PFSK-1 (cell line): ENCODE measurements at regions not wholly inside any gene's neighbourhood (a gene's known extent, or its start where the extent isn't known, plus 50 kb on each side); places are given as distances from the start of the nearest gene placed in this dataset.

Experiments
- FOXP2 ChIP-seq: optimal IDR thresholded peaks from 2 replicates; pipeline ENCODE3; 2011; ENCODE audit warnings: borderline replicate concordance, control low read depth, inconsistent platforms; ENCODE audit not compliant: insufficient read depth; ENCODE audit errors: extremely low read length, extremely low read depth
- POLR2AphosphoS5 ChIP-seq: IDR thresholded peaks from 2 replicates; pipeline ENCODE4 v1.6.1; 2012; ENCODE audit warnings: low read depth, mild to moderate bottlenecking, control low read depth, low read length, moderate library complexity
- REST ChIP-seq, 2 experiments: IDR thresholded peaks; 2 replicates each; pipeline versions ENCODE4 v1.6.1 to v1.8.0; 2011 to 2012; ENCODE audit warnings: low read depth in 2 of 2, low read length in 2 of 2, control low read depth in 1 of 2, inconsistent platforms in 1 of 2, mild to moderate bottlenecking in 1 of 2, moderate library complexity in 1 of 2; ENCODE audit not compliant: insufficient read depth in 1 of 2
- SIN3A ChIP-seq: IDR thresholded peaks from 2 replicates; pipeline ENCODE4 v1.6.1; 2012; ENCODE audit warnings: mild to moderate bottlenecking, low read length, moderate library complexity, borderline replicate concordance; ENCODE audit not compliant: insufficient read depth
- TAF1 ChIP-seq: IDR thresholded peaks from 2 replicates; pipeline ENCODE4 v1.6.1; 2012; ENCODE audit warnings: low read length, control low read depth, borderline replicate concordance; ENCODE audit not compliant: insufficient read depth

- TF ChIP-seq REST (IDR thresholded peaks at IDR 0.05; ENCODE audit: insufficient read depth in 1 of 2, low read depth in 2 of 2, low read length in 2 of 2) (no peak), SIN3A (no peak), POLR2AphosphoS5 (no peak), FOXP2 (peak; percentile 24), TAF1 (no peak)
These were observed 123.0 kb upstream of the PZP start for GRCh38 chr12:9331218-9331626.

GRCh38 chr12:9329019-9329418, 120.8 kb upstream of the PZP start:
- TF ChIP-seq FOXP2 (no peak), TAF1 (no peak), SIN3A (no peak), POLR2AphosphoS5 (no peak), REST (IDR thresholded peaks at IDR 0.05; ENCODE audit: insufficient read depth in 1 of 2, low read depth in 2 of 2, low read length in 2 of 2) (no peak)

- TF ChIP-seq REST (IDR thresholded peaks at IDR 0.05; ENCODE audit: insufficient read depth in 1 of 2, low read depth in 2 of 2, low read length in 2 of 2) (no peak), TAF1 (no peak), POLR2AphosphoS5 (no peak), SIN3A (no peak), FOXP2 (no peak)
These were observed 119.9 kb upstream of the PZP start for GRCh38 chr12:9328065-9328464.

- no peak for TF ChIP-seq TAF1
- no peak for TF ChIP-seq REST (IDR thresholded peaks at IDR 0.05; ENCODE audit: insufficient read depth in 1 of 2, low read depth in 2 of 2, low read length in 2 of 2)
- TF ChIP-seq FOXP2: no peak
- TF ChIP-seq POLR2AphosphoS5: no peak
- TF ChIP-seq SIN3A: no peak
These were observed 119.1 kb upstream of the PZP start for GRCh38 chr12:9327320-9327719.

GRCh38 chr12:9326085-9326484, 117.9 kb upstream of the PZP start:
- TF ChIP-seq SIN3A (no peak), REST (IDR thresholded peaks at IDR 0.05; ENCODE audit: insufficient read depth in 1 of 2, low read depth in 2 of 2, low read length in 2 of 2) (no peak), FOXP2 (no peak), POLR2AphosphoS5 (no peak), TAF1 (no peak)
